ENCODE measurements at regions not wholly inside any gene's neighbourhood (a gene's known extent, or its start where the extent isn't known, plus 50 kb on each side); places are given as distances from the start of the nearest gene placed in this dataset.
"Not testable (repeated sequence)": the region's sequence is repeated elsewhere in the genome, so short reads cannot be mapped to it uniquely, and the experiment has no call there.

- Histone ChIP-seq H3K36me3 (replicated peaks; ENCODE audit: control insufficient read depth, insufficient read depth, low read length) (no peaks in the 10 kb centered on the region), H3K4me3 (ENCODE audit: insufficient read depth, low read depth, low read length) (no peak overlapping the region), H3K27me3 (ENCODE audit: control insufficient read depth, insufficient read depth, low read length) (peaks cover 3% of the 10 kb centered on the region)
- no peak for DNase-seq
Measured at GRCh38 chr3:27779176-27779575, 57.1 kb upstream of the EOMES start.

- Histone ChIP-seq H3K27me3 (ENCODE audit: control insufficient read depth, insufficient read depth, low read length) (no peaks in the 10 kb centered on the region), H3K4me3 (ENCODE audit: insufficient read depth, low read depth, low read length) (no peak overlapping the region), H3K36me3 (replicated peaks; ENCODE audit: control insufficient read depth, insufficient read depth, low read length) (no peaks in the 10 kb centered on the region)
- no peak for DNase-seq
Measured at GRCh38 chr3:27789420-27789819, 67.3 kb upstream of the EOMES start.

GRCh38 chr3:27791956-27792355 lies 69.8 kb upstream of the EOMES start:
- H3K4me3 ChIP-seq (ENCODE audit: insufficient read depth, low read depth, low read length), result no peak overlapping the region
- H3K36me3 ChIP-seq (replicated peaks; ENCODE audit: control insufficient read depth, insufficient read depth, low read length), result no peaks in the 10 kb centered on the region
- DNase-seq, result no peak
- H3K27me3 ChIP-seq (ENCODE audit: control insufficient read depth, insufficient read depth, low read length), result no peaks in the 10 kb centered on the region

GRCh38 chr3:27792869-27793268 lies 70.7 kb upstream of the EOMES start:
- no peak for DNase-seq
- H3K27me3 ChIP-seq (ENCODE audit: control insufficient read depth, insufficient read depth, low read length), result no peaks in the 10 kb centered on the region
- H3K4me3 ChIP-seq (ENCODE audit: insufficient read depth, low read depth, low read length), result no peak overlapping the region
- H3K36me3 ChIP-seq (replicated peaks; ENCODE audit: control insufficient read depth, insufficient read depth, low read length), result no peaks in the 10 kb centered on the region

- Histone ChIP-seq H3K36me3 (replicated peaks; ENCODE audit: control insufficient read depth, insufficient read depth, low read length) (no peaks in the 10 kb centered on the region), H3K27me3 (ENCODE audit: control insufficient read depth, insufficient read depth, low read length) (no peaks in the 10 kb centered on the region), H3K4me3 (ENCODE audit: insufficient read depth, low read depth, low read length) (no peak overlapping the region)
- no peak for DNase-seq
Measured at GRCh38 chr3:27794211-27794610, 72.1 kb upstream of the EOMES start.

- H3K4me3 ChIP-seq (ENCODE audit: insufficient read depth, low read depth, low read length), result no peak overlapping the region
- DNase-seq, result no peak
- no peaks in the 10 kb centered on the region for H3K27me3 ChIP-seq (ENCODE audit: control insufficient read depth, insufficient read depth, low read length)
- H3K36me3 ChIP-seq (replicated peaks; ENCODE audit: control insufficient read depth, insufficient read depth, low read length), result no peaks in the 10 kb centered on the region
Measured at GRCh38 chr3:27796365-27796875, 74.3 kb upstream of the EOMES start.

GRCh38 chr3:27797773-27798172 lies 75.7 kb upstream of the EOMES start:
- no peaks in the 10 kb centered on the region for H3K36me3 ChIP-seq (replicated peaks; ENCODE audit: control insufficient read depth, insufficient read depth, low read length)
- no peaks in the 10 kb centered on the region for H3K27me3 ChIP-seq (ENCODE audit: control insufficient read depth, insufficient read depth, low read length)
- H3K4me3 ChIP-seq (ENCODE audit: insufficient read depth, low read depth, low read length), result no peak overlapping the region
- DNase-seq, result no peak

- no peak overlapping the region for H3K4me3 ChIP-seq (ENCODE audit: insufficient read depth, low read depth, low read length)
- DNase-seq, result no peak
- H3K36me3 ChIP-seq (replicated peaks; ENCODE audit: control insufficient read depth, insufficient read depth, low read length), result no peaks in the 10 kb centered on the region
- H3K27me3 ChIP-seq (ENCODE audit: control insufficient read depth, insufficient read depth, low read length), result no peaks in the 10 kb centered on the region
Measured at GRCh38 chr3:27800261-27800660, 78.1 kb upstream of the EOMES start.

- no peaks in the 10 kb centered on the region for H3K27me3 ChIP-seq (ENCODE audit: control insufficient read depth, insufficient read depth, low read length)
- no peak overlapping the region for H3K4me3 ChIP-seq (ENCODE audit: insufficient read depth, low read depth, low read length)
- DNase-seq, result no peak
- H3K36me3 ChIP-seq (replicated peaks; ENCODE audit: control insufficient read depth, insufficient read depth, low read length), result no peaks in the 10 kb centered on the region
Measured at GRCh38 chr3:27802425-27802824, 80.3 kb upstream of the EOMES start.

GRCh38 chr3:27802849-27803248 lies 80.7 kb upstream of the EOMES start:
- DNase-seq, result no peak
- Histone ChIP-seq H3K36me3 (replicated peaks; ENCODE audit: control insufficient read depth, insufficient read depth, low read length) (no peaks in the 10 kb centered on the region), H3K27me3 (ENCODE audit: control insufficient read depth, insufficient read depth, low read length) (no peaks in the 10 kb centered on the region), H3K4me3 (ENCODE audit: insufficient read depth, low read depth, low read length) (no peak overlapping the region)

GRCh38 chr3:27805282-27805681 lies 83.2 kb upstream of the EOMES start:
- H3K4me3 ChIP-seq (ENCODE audit: insufficient read depth, low read depth, low read length), result no peak overlapping the region
- no peaks in the 10 kb centered on the region for H3K36me3 ChIP-seq (replicated peaks; ENCODE audit: control insufficient read depth, insufficient read depth, low read length)
- no peak for DNase-seq
- H3K27me3 ChIP-seq (ENCODE audit: control insufficient read depth, insufficient read depth, low read length), result no peaks in the 10 kb centered on the region

- Histone ChIP-seq H3K4me3 (ENCODE audit: insufficient read depth, low read depth, low read length) (no peak overlapping the region), H3K36me3 (replicated peaks; ENCODE audit: control insufficient read depth, insufficient read depth, low read length) (no peaks in the 10 kb centered on the region), H3K27me3 (ENCODE audit: control insufficient read depth, insufficient read depth, low read length) (no peaks in the 10 kb centered on the region)
- no peak for DNase-seq
Measured at GRCh38 chr3:27813255-27813654, 91.1 kb upstream of the EOMES start.

- not testable (repeated sequence) for H3K27me3 ChIP-seq (ENCODE audit: control insufficient read depth, insufficient read depth, low read length); DNase-seq; H3K36me3 ChIP-seq (replicated peaks; ENCODE audit: control insufficient read depth, insufficient read depth, low read length)
- H3K4me3 ChIP-seq (ENCODE audit: insufficient read depth, low read depth, low read length), result peak overlapping the region; percentile 20
Measured at GRCh38 chr3:27821609-27822008, 99.5 kb upstream of the EOMES start.

GRCh38 chr3:27824312-27825200 lies 102.4 kb upstream of the EOMES start:
- no peaks in the 10 kb centered on the region for H3K27me3 ChIP-seq (ENCODE audit: control insufficient read depth, insufficient read depth, low read length)
- no peak overlapping the region for H3K4me3 ChIP-seq (ENCODE audit: insufficient read depth, low read depth, low read length)
- no peaks in the 10 kb centered on the region for H3K36me3 ChIP-seq (replicated peaks; ENCODE audit: control insufficient read depth, insufficient read depth, low read length)
- DNase-seq, result no peak

- Histone ChIP-seq H3K4me3 (ENCODE audit: insufficient read depth, low read depth, low read length) (no peak overlapping the region), H3K36me3 (replicated peaks; ENCODE audit: control insufficient read depth, insufficient read depth, low read length) (no peaks in the 10 kb centered on the region), H3K27me3 (ENCODE audit: control insufficient read depth, insufficient read depth, low read length) (no peaks in the 10 kb centered on the region)
- DNase-seq, result no peak
Measured at GRCh38 chr3:27826448-27826847, 104.3 kb upstream of the EOMES start.

Data from H7 (cell line).